HEK293T (cell line): ENCODE measurements at regions not wholly inside any gene's neighbourhood (a gene's known extent, or its start where the extent isn't known, plus 50 kb on each side); places are given as distances from the start of the nearest gene placed in this dataset.

Experiments
- CTCF ChIA-PET: fragments of 350-600 bp; formaldehyde crosslinking; extraction: SDS; loops from one replicate; lab custom pipeline; 2021; ENCODE audit warnings: antibody characterized with exemption, inconsistent platforms; lab: Yijun Ruan, JAX
- POLR2A ChIA-PET: fragments of 350-600 bp; formaldehyde crosslinking; extraction: SDS; loops from one replicate; lab custom pipeline; 2020; ENCODE audit warnings: antibody characterized with exemption, inconsistent platforms; lab: Yijun Ruan, JAX
- DNase-seq: peaks from one replicate; pipeline ENCODE4 v3.0.0; 2012; ENCODE audit warnings: mixed read lengths; ENCODE audit errors: extremely low spot score
- ARNT ChIP-seq: fragments of 450-650 bp; IDR thresholded peaks from 2 replicates; pipeline ENCODE4 v1.6.1; 2017; ENCODE audit warnings: mild to moderate bottlenecking
- BHLHE40 ChIP-seq: fragments of 450-650 bp; IDR thresholded peaks from 2 replicates; pipeline ENCODE4 v1.6.1; 2016; ENCODE audit warnings: mild to moderate bottlenecking, moderate library complexity, borderline replicate concordance
- CTBP1 ChIP-seq: fragments of 450-650 bp; IDR thresholded peaks from 2 replicates; pipeline ENCODE4 v1.6.1; 2016; ENCODE audit warnings: borderline replicate concordance
- ELF4 ChIP-seq: fragments of 450-650 bp; IDR thresholded peaks from 2 replicates; pipeline ENCODE4 v1.6.1; 2017; ENCODE audit warnings: antibody characterized with exemption
- FOXA1 ChIP-seq: fragments of 450-650 bp; IDR thresholded peaks from 2 replicates; pipeline ENCODE4 v1.6.1; 2016; ENCODE audit warnings: mild to moderate bottlenecking
- FOXK2 ChIP-seq: fragments of 450-650 bp; IDR thresholded peaks from 2 replicates; pipeline ENCODE4 v1.6.1; 2016; ENCODE audit warnings: mild to moderate bottlenecking
- FOXM1 ChIP-seq: fragments of 450-650 bp; IDR thresholded peaks from 2 replicates; pipeline ENCODE4 v1.6.1; 2017; ENCODE audit warnings: mild to moderate bottlenecking, borderline replicate concordance
- HDGF ChIP-seq: fragments of 450-650 bp; IDR thresholded peaks from 2 replicates; pipeline ENCODE4 v1.6.1; 2017; ENCODE audit warnings: antibody characterized with exemption, borderline replicate concordance
- L3MBTL2 ChIP-seq: fragments of 450-650 bp; conservative IDR thresholded peaks from 2 replicates; pipeline ENCODE4 v1.6.1; 2016; ENCODE audit warnings: mild to moderate bottlenecking
- LEF1 ChIP-seq: fragments of 450-650 bp; IDR thresholded peaks from 2 replicates; pipeline ENCODE4 v1.6.1; 2017; ENCODE audit warnings: mild to moderate bottlenecking, borderline replicate concordance
- NFRKB ChIP-seq: fragments of 450-650 bp; IDR thresholded peaks from 2 replicates; pipeline ENCODE4 v1.6.1; 2016; ENCODE audit warnings: mild to moderate bottlenecking, moderate library complexity
- SP1 ChIP-seq: fragments of 450-650 bp; IDR thresholded peaks from 2 replicates; pipeline ENCODE4 v1.6.1; 2017
- SUZ12 ChIP-seq: fragments of 450-650 bp; IDR thresholded peaks from 2 replicates; pipeline ENCODE4 v1.6.1; 2016; ENCODE audit warnings: mild to moderate bottlenecking
- TARDBP ChIP-seq: fragments of 450-650 bp; IDR thresholded peaks from 2 replicates; pipeline ENCODE4 v1.6.1; 2016
- ZNF384 ChIP-seq: fragments of 450-650 bp; IDR thresholded peaks from 2 replicates; pipeline ENCODE4 v1.6.1; 2016
- TF ChIP-seq, protein P1 (sequence below): fragments of 450-650 bp; IDR thresholded peaks from 2 replicates; pipeline ENCODE4 v1.6.1; 2016

- POLR2A ChIA-PET: no interaction called here
- no peak for DNase-seq
- CTCF ChIA-PET: no interaction called here
These were observed 212.2 kb downstream of the BUD13 start for GRCh38 chr11:116560589-116560988.

GRCh38 chr11:116558504-116559211 is 214.1 kb downstream of the BUD13 start:
- CTCF ChIA-PET: no interaction called here
- TF ChIP-seq SP1 (no peak), ARNT (no peak), L3MBTL2 (no peak), HDGF (no peak), CTBP1 (no peak), ELF4 (no peak), FOXA1 (no peak), BHLHE40 (no peak), FOXK2 (no peak), SUZ12 (no peak)
- TF ChIP-seq, protein P1, sequence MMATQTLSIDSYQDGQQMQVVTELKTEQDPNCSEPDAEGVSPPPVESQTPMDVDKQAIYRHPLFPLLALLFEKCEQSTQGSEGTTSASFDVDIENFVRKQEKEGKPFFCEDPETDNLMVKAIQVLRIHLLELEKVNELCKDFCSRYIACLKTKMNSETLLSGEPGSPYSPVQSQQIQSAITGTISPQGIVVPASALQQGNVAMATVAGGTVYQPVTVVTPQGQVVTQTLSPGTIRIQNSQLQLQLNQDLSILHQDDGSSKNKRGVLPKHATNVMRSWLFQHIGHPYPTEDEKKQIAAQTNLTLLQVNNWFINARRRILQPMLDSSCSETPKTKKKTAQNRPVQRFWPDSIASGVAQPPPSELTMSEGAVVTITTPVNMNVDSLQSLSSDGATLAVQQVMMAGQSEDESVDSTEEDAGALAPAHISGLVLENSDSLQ: no peak
- POLR2A ChIA-PET: no interaction called here
- no peak for DNase-seq

More at GRCh38 chr11:116560589-116560988, 212.2 kb downstream of the BUD13 start:
- no peak for TF ChIP-seq NFRKB
- TF ChIP-seq BHLHE40: no peak
- TF ChIP-seq CTBP1: no peak
- no peak for TF ChIP-seq SP1
- TF ChIP-seq FOXM1: no peak
- TF ChIP-seq SUZ12: no peak
- TF ChIP-seq ZNF384: no peak
- TF ChIP-seq LEF1: no peak
- TF ChIP-seq TARDBP: no peak
- no peak for TF ChIP-seq ELF4
- TF ChIP-seq L3MBTL2: no peak
- TF ChIP-seq FOXK2: no peak
- TF ChIP-seq, protein P1: no peak
- no peak for TF ChIP-seq FOXA1
- no peak for TF ChIP-seq HDGF
- TF ChIP-seq ARNT: no peak

DNA sequence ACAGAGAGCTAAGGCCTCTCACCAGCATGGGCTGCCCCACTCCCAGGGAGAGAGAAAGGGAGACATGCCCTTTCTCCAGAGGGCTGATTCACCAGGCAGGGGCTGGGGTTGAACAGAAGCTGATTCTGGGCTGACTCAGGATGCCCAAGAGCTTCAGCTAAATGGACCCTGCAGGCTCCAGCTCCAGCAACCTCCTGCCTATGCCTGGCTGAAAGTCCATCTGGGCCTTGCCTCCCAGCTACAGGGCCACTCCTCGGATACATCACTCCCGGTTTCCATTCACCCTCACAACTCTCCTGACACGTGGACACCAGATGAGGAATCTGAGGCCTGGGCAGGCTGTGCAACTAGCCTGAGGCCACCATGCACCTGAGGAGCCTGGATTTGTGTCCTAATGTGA is 215.5 kb downstream of the BUD13 start:
- TF ChIP-seq LEF1 (no peak), SUZ12 (no peak), FOXA1 (no peak), ELF4 (no peak), CTBP1 (no peak), ZNF384 (no peak), FOXK2 (no peak), L3MBTL2 (no peak), SP1 (no peak), NFRKB (no peak), TARDBP (no peak), BHLHE40 (no peak), FOXM1 (no peak), ARNT (no peak), HDGF (no peak)
- TF ChIP-seq, protein P1: no peak
- ChIA-PET CTCF (no interaction called here), POLR2A (no interaction called here)
- no peak for DNase-seq

- DNase-seq: no peak
- no peak for TF ChIP-seq FOXM1
- TF ChIP-seq NFRKB: no peak
- TF ChIP-seq CTBP1: no peak
- no peak for TF ChIP-seq HDGF
- TF ChIP-seq ZNF384: no peak
- TF ChIP-seq, protein P1: no peak
- TF ChIP-seq LEF1: no peak
- TF ChIP-seq SP1: no peak
- CTCF ChIA-PET: no interaction called here
- POLR2A ChIA-PET: no interaction called here
These were observed 216.3 kb downstream of the BUD13 start for GRCh38 chr11:116556483-116556882.

GRCh38 chr11:116553482-116553881 is 219.3 kb downstream of the BUD13 start:
- ChIA-PET POLR2A (no interaction called here), CTCF (no interaction called here)
- DNase-seq: no peak
- TF ChIP-seq ELF4 (no peak), BHLHE40 (no peak), SUZ12 (no peak), L3MBTL2 (no peak), FOXA1 (no peak), CTBP1 (no peak), FOXM1 (no peak)
- TF ChIP-seq, protein P1: no peak
